ENCODE measurements at regions not wholly inside any gene's neighbourhood (a gene's known extent, or its start where the extent isn't known, plus 50 kb on each side); places are given as distances from the start of the nearest gene placed in this dataset.

DNA sequence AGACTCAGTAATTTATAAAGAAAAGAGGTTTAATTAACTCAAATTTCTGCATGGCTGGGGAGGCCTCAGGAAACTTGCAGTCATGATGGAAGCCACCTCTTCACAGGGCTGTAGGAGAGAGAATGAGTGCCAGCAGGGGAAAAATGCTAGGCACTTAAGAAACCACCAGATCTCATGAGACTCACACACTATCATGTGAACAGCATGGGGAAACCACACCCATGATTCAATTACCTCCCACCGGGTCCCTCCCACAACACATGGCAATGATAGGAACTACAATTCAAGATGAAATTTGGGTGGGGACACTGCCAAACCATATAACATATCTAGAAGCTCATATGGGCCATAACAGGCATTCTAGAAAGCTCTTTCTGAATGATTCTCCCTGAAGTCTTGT, 190.3 kb downstream of the WNT5A start:
- Histone ChIP-seq H3K36me3 (ENCODE audit: insufficient read depth, low read length) (no peaks in the 10 kb centered on the region), H3F3A (ENCODE audit: low read depth) (no peaks in the 10 kb centered on the region), H3K4me3 (ENCODE audit: low read length, poor library complexity, severe bottlenecking) (no peak overlapping the region), H3K9me2 (replicated peaks; ENCODE audit: low read depth, low read length) (no peaks in the 10 kb centered on the region), H3K9me3 (ENCODE audit: insufficient read depth, low read depth, low read length) (no peaks in the 10 kb centered on the region), H3K9ac (ENCODE audit: low read depth, low read length, poor library complexity, severe bottlenecking) (no peak overlapping the region), H3K27me3 (ENCODE audit: insufficient read depth, low read length, poor library complexity, severe bottlenecking) (no peaks in the 10 kb centered on the region), H3K4me1 (ENCODE audit: insufficient read depth, low read length, poor library complexity, severe bottlenecking) (no peaks in the 10 kb centered on the region), H3K79me2 (ENCODE audit: insufficient read depth, low read length) (no peaks in the 10 kb centered on the region), H2AFZ (ENCODE audit: low read length) (no peak overlapping the region), H3K4me2 (ENCODE audit: low read depth, low read length, poor library complexity, severe bottlenecking) (no peak overlapping the region), H4K20me1 (ENCODE audit: insufficient read depth, low read length, poor library complexity, severe bottlenecking) (no peaks in the 10 kb centered on the region)
- no peak for TF ChIP-seq EZH2phosphoT487 (IDR thresholded peaks at IDR 0.05; ENCODE audit: borderline replicate concordance)
- TF ChIP-seq, protein P1, sequence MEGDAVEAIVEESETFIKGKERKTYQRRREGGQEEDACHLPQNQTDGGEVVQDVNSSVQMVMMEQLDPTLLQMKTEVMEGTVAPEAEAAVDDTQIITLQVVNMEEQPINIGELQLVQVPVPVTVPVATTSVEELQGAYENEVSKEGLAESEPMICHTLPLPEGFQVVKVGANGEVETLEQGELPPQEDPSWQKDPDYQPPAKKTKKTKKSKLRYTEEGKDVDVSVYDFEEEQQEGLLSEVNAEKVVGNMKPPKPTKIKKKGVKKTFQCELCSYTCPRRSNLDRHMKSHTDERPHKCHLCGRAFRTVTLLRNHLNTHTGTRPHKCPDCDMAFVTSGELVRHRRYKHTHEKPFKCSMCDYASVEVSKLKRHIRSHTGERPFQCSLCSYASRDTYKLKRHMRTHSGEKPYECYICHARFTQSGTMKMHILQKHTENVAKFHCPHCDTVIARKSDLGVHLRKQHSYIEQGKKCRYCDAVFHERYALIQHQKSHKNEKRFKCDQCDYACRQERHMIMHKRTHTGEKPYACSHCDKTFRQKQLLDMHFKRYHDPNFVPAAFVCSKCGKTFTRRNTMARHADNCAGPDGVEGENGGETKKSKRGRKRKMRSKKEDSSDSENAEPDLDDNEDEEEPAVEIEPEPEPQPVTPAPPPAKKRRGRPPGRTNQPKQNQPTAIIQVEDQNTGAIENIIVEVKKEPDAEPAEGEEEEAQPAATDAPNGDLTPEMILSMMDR (conservative IDR thresholded peaks at IDR 0.05; ENCODE audit: low read length) = no peak

DNA sequence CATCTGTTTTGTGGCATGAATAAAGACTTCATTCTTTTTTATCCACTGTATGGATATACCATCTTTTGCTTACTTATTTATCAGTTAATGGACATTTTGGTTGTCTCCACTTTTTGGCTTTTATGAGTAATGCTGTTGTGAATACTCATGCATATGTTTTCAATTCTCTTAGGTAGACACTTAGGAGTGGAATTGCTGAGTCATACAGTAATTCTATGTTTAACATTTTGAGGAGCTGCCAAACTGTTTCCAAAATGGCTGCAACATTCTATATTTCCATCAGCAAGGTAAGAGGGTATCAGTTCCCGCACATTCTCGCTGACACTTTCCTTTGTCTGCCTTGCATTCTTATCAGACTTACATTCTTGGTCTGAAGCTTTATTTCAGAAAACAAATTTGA, 191.1 kb downstream of the WNT5A start:
- no peak overlapping the region for H3K4me2 ChIP-seq (ENCODE audit: low read depth, low read length, poor library complexity, severe bottlenecking)
- no peaks in the 10 kb centered on the region for H3F3A ChIP-seq (ENCODE audit: low read depth)
- no peaks in the 10 kb centered on the region for H3K9me3 ChIP-seq (ENCODE audit: insufficient read depth, low read depth, low read length)
- no peak overlapping the region for H3K4me3 ChIP-seq (ENCODE audit: low read length, poor library complexity, severe bottlenecking)
- no peak overlapping the region for H2AFZ ChIP-seq (ENCODE audit: low read length)
- TF ChIP-seq, protein P1 (conservative IDR thresholded peaks at IDR 0.05; ENCODE audit: low read length) = no peak
- TF ChIP-seq EZH2phosphoT487 (IDR thresholded peaks at IDR 0.05; ENCODE audit: borderline replicate concordance) = no peak
- no peaks in the 10 kb centered on the region for H3K27me3 ChIP-seq (ENCODE audit: insufficient read depth, low read length, poor library complexity, severe bottlenecking)
- H4K20me1 ChIP-seq (ENCODE audit: insufficient read depth, low read length, poor library complexity, severe bottlenecking) = no peaks in the 10 kb centered on the region
- H3K4me1 ChIP-seq (ENCODE audit: insufficient read depth, low read length, poor library complexity, severe bottlenecking) = no peaks in the 10 kb centered on the region
- H3K36me3 ChIP-seq (ENCODE audit: insufficient read depth, low read length) = no peaks in the 10 kb centered on the region
- H3K9ac ChIP-seq (ENCODE audit: low read depth, low read length, poor library complexity, severe bottlenecking) = no peak overlapping the region
- H3K79me2 ChIP-seq (ENCODE audit: insufficient read depth, low read length) = no peaks in the 10 kb centered on the region
- H3K9me2 ChIP-seq (replicated peaks; ENCODE audit: low read depth, low read length) = no peaks in the 10 kb centered on the region

DNA sequence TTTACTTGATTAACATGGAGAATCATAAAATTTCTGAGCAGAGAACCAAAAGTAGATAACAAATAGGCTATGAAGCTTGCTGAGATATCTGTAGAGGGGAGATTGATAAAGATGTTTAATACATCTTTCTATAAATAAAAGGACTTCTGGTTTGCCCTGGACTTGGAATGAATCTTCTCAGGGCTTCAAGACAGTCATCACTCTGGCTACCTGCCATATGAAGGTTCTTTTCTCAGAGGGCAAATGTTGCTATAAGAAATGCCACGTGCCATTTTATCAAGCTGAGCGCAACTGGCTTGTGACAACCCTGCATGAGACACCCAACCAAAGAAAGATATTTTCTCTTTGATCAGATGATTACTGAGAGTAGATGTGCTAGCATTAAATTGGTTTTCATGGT, 192.5 kb downstream of the WNT5A start:
- Histone ChIP-seq H3F3A (ENCODE audit: low read depth) (no peaks in the 10 kb centered on the region), H3K36me3 (ENCODE audit: insufficient read depth, low read length) (no peaks in the 10 kb centered on the region), H3K79me2 (ENCODE audit: insufficient read depth, low read length) (no peaks in the 10 kb centered on the region), H3K9ac (ENCODE audit: low read depth, low read length, poor library complexity, severe bottlenecking) (no peak overlapping the region), H2AFZ (ENCODE audit: low read length) (no peak overlapping the region), H3K4me1 (ENCODE audit: insufficient read depth, low read length, poor library complexity, severe bottlenecking) (no peaks in the 10 kb centered on the region), H3K9me2 (replicated peaks; ENCODE audit: low read depth, low read length) (no peaks in the 10 kb centered on the region), H3K4me2 (ENCODE audit: low read depth, low read length, poor library complexity, severe bottlenecking) (no peak overlapping the region), H3K27me3 (ENCODE audit: insufficient read depth, low read length, poor library complexity, severe bottlenecking) (no peaks in the 10 kb centered on the region), H4K20me1 (ENCODE audit: insufficient read depth, low read length, poor library complexity, severe bottlenecking) (no peaks in the 10 kb centered on the region), H3K9me3 (ENCODE audit: insufficient read depth, low read depth, low read length) (no peaks in the 10 kb centered on the region), H3K4me3 (ENCODE audit: low read length, poor library complexity, severe bottlenecking) (no peak overlapping the region)
- no peak for TF ChIP-seq EZH2phosphoT487 (IDR thresholded peaks at IDR 0.05; ENCODE audit: borderline replicate concordance)
- TF ChIP-seq, protein P1 (conservative IDR thresholded peaks at IDR 0.05; ENCODE audit: low read length) = no peak

Measured in Loucy (cell line).